ENCODE measurements at regions not wholly inside any gene's neighbourhood (a gene's known extent, or its start where the extent isn't known, plus 50 kb on each side); places are given as distances from the start of the nearest gene placed in this dataset.

DNA sequence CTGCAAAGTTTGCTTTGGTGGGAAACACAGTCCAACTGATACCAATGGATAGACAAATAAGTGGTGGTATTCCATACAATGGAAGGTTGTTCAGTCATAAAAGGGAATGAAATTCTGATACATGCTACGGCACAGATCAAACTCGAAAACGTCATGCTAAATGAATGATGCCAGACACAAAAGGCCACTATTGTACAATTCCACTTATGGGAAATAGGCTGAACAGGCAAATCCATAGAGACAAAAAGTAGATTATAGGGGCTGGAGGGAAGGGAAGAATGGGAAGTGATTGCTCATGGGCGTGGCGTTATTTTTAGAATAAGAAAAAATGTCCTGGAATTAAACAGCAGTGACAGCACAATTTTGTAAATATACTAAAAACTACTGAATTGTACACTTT is 66.0 kb upstream of the FOXK1 start:
- DNase-seq: no peak

DNA sequence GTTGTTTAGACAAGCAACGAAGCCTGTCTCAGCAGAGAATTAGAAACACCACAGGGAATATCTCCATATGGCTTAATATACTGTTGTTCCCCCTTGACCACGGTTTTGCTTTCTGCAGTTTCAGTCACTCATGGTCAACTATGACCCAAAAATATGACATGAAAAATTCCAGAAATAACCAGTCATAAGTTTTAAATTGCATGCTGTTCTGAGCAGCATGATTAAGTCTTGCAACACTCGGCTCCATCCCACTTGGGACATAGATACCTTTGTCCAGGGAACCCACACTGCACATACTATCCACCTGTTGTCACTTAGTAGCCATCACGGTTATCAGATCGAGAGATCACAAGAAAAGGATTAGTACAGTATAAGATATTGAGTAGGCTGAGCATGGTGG is 60.7 kb upstream of the FOXK1 start:
- DNase-seq: no peak

DNA sequence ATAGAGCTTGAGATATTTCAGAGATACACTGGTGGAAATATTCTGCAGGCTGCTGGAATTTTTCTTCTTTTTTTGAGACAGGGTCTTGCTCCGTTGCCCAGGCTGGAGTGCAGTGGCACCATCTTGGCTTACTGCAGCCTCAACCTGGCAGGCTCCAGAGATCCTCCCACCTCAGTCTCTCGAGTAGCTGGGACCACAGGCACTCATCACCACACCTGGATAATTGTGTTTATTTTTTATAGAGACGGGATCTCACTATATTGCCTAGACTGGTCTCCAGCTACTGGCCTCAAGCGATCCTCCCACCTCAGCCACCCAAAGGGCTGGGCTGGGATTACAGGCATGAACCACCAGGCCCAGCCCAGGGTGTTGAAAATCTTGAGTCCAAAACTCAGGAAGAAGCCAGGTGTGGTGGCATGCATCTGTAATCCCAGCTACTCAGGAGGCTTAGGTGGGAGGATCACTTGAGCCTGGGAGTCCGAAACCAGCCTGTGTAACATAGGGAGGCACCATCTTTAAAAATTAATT is 55.7 kb upstream of the FOXK1 start:
- no peak for DNase-seq

DNA sequence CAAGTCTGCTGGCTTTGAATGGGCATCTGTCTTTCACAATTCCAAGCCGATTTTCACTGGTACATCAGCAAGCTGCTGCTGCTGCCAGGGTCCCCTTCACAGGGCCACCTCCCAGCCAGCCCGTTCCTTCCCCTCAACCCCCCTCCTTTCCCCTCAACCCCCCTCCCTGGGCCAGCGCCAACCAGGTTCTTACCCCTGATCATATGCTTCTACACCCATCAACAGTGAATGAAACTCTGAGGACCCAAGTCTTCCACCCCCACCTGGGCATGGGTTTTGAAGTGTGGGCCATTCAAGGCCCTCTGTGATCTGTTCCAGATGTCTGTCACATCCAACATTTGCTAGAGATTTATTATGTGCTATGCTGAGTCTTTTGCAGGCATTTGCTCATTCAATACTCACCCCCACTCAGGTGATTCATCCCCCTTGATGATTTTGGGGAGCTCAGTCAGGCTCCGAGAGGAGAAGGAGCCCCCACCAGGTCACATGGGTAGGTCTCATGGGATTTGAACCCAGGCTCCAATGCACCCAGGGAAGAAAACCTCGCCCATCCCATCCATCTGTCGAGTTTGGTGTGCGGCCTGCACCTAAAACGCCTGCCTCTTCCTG is 52.7 kb upstream of the FOXK1 start:
- no peak for DNase-seq

DNA sequence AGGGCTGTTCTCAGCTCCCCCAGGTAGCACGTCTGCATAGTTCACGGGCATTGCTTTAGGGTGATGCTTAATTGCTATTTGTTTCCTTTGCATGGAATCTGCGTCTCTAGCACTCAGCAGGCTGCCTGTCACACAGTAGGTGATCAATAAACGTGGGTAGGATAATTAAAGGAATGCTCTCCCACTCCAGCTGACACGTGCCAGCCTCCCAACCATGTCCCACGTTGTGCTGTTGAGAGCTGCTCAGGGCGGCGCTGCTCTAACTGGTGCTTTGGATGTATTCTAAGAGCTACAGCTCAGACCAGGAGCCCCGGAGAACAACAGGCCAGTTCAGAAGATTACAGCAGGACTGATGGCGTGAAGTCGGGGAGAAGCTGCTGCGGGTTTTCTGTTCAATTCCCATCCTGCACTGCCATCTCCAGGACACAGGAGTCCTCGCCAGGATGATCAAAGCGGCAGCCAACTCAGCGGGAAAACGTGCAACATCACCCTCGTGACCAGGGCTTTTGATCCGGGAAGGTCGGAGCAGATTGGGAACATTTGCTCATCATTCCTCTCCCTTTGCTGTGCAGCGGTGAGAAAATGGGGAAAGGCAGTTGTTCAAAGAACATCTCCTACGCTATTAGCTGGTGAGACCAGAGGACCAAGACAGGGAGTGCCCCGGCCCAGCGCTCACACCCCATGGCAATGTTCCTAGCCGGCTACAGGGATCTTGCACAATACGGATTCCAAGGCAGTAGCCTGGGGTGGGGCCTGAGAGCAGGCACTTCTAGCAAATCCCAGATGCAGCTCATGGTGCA is 50.5 kb upstream of the FOXK1 start:
- peak; percentile 78 for DNase-seq
